SH-SY5Y (cell line): ENCODE measurements at regions not wholly inside any gene's neighbourhood (a gene's known extent, or its start where the extent isn't known, plus 50 kb on each side); places are given as distances from the start of the nearest gene placed in this dataset.

Experiments
- GATA2 ChIP-seq: IDR thresholded peaks from 2 replicates; pipeline ENCODE4 v1.6.1; 2011; ENCODE audit warnings: mild to moderate bottlenecking, low read depth, low read length
- GATA3 ChIP-seq: IDR thresholded peaks from 2 replicates; pipeline ENCODE4 v1.6.1; 2011; ENCODE audit warnings: low read depth, mild to moderate bottlenecking, low read length, moderate library complexity

GRCh38 chr13:60838581-60838980 is 441.6 kb downstream of the TDRD3 start:
- no peak for TF ChIP-seq GATA2
- no peak for TF ChIP-seq GATA3
